H54 (cell line): ENCODE measurements at regions not wholly inside any gene's neighbourhood (a gene's known extent, or its start where the extent isn't known, plus 50 kb on each side); places are given as distances from the start of the nearest gene placed in this dataset.

Experiments
- DNase-seq: peaks from one replicate; pipeline ENCODE4 v3.0.0; 2011; ENCODE audit warnings: low spot score, mixed read lengths; ENCODE audit not compliant: insufficient read length
- FAIRE-seq: peaks from 3 replicates; lab custom pipeline; 2011; peaks lifted over from hg19 to GRCh38; lab: Jason Lieb, UNC
- POLR2A ChIP-seq: IDR thresholded peaks from 2 replicates; pipeline ENCODE4 v1.6.1; 2011; ENCODE audit warnings: low read depth, mild to moderate bottlenecking, low read length

- no peak for TF ChIP-seq POLR2A
- FAIRE-seq (no peak), DNase-seq (no peak)
These were observed 158.5 kb upstream of the FGGY start for GRCh38 chr1:59138402-59138801.

GRCh38 chr1:59139396-59139795 lies 157.5 kb upstream of the FGGY start:
- no peak for FAIRE-seq
- TF ChIP-seq POLR2A, result no peak
- DNase-seq, result no peak

- FAIRE-seq (no peak), DNase-seq (no peak)
- no peak for TF ChIP-seq POLR2A
These were observed 155.5 kb upstream of the FGGY start for GRCh38 chr1:59141267-59141863.

- FAIRE-seq (no peak), DNase-seq (no peak)
- no peak for TF ChIP-seq POLR2A
These were observed 154.4 kb upstream of the FGGY start for GRCh38 chr1:59142311-59143132.

- FAIRE-seq (peak; percentile 87), DNase-seq (peak; percentile 59)
- no peak for TF ChIP-seq POLR2A
These were observed 153.8 kb upstream of the FGGY start for GRCh38 chr1:59143133-59143487.

- no peak for TF ChIP-seq POLR2A
These were observed 153.1 kb upstream of the FGGY start for GRCh38 chr1:59143811-59144210.

GRCh38 chr1:59144959-59145358 lies 151.9 kb upstream of the FGGY start:
- no peak for TF ChIP-seq POLR2A
- DNase-seq (no peak), FAIRE-seq (no peak)

More at GRCh38 chr1:59143811-59144210, 153.1 kb upstream of the FGGY start:
- FAIRE-seq (no peak), DNase-seq (no peak)

- TF ChIP-seq POLR2A, result no peak
- DNase-seq (no peak), FAIRE-seq (no peak)
These were observed 150.8 kb upstream of the FGGY start for GRCh38 chr1:59146056-59146455.

- TF ChIP-seq POLR2A, result no peak
- FAIRE-seq (peak; percentile 55), DNase-seq (peak; percentile 46)
These were observed 150.1 kb upstream of the FGGY start for GRCh38 chr1:59146651-59147358.

- no peak for TF ChIP-seq POLR2A
- no peak for FAIRE-seq
These were observed 147.5 kb upstream of the FGGY start for GRCh38 chr1:59149435-59149834.

GRCh38 chr1:59150577-59151386 lies 146.1 kb upstream of the FGGY start:
- peak; percentile 95 for FAIRE-seq
- DNase-seq, result peak; percentile 68
- TF ChIP-seq POLR2A, result no peak

More at GRCh38 chr1:59149435-59149834, 147.5 kb upstream of the FGGY start:
- no peak for DNase-seq

GRCh38 chr1:59151387-59151761 lies 145.5 kb upstream of the FGGY start:
- FAIRE-seq (no peak), DNase-seq (no peak)
- no peak for TF ChIP-seq POLR2A

- FAIRE-seq (no peak), DNase-seq (no peak)
- TF ChIP-seq POLR2A, result no peak
These were observed 145.0 kb upstream of the FGGY start for GRCh38 chr1:59151860-59152259.
